GM12878 (cell line): ENCODE measurements at regions not wholly inside any gene's neighbourhood (a gene's known extent, or its start where the extent isn't known, plus 50 kb on each side); places are given as distances from the start of the nearest gene placed in this dataset.

Experiments used
- ATAC-seq: fragments of 200-7000 bp; cut with Tn5 transposase; 3 replicates; pipeline ENCODE4 v1.9.1; 2020; ENCODE audit warnings: mild to moderate bottlenecking, moderate library complexity
- BruUV-seq: library from RNA; stranded (reverse); fragments of 400-500 nt; replicated peaks from 2 replicates; lab custom pipeline; 2021; lab: Mats Ljungman, UMichigan
- CTCF ChIA-PET: fragments of 300-600 bp; sonication (Branson Sonifier 250); formaldehyde crosslinking; extraction: SDS; loops from one replicate; lab custom pipeline; 2021; ENCODE audit warnings: inconsistent platforms; lab: Yijun Ruan, JAX
- POLR2A ChIA-PET: fragments of 350-600 bp; formaldehyde crosslinking; extraction: SDS; loops from one replicate; lab custom pipeline; 2021; ENCODE audit warnings: inconsistent platforms; lab: Charles Lee
- RAD21 ChIA-PET: fragments of 300-600 bp; sonication (Branson Sonifier 250); formaldehyde crosslinking; loops from one replicate; lab custom pipeline; 2023; ENCODE audit warnings: antibody characterized with exemption; ENCODE audit not compliant: unreplicated experiment; lab: Charles Lee
- SMC1A ChIA-PET: fragments of 300-600 bp; sonication (Branson Sonifier 250); formaldehyde crosslinking; loops from one replicate; lab custom pipeline; 2023; ENCODE audit not compliant: unreplicated experiment, uncharacterized antibody; lab: Charles Lee
- DNase-seq: peaks from one replicate; pipeline ENCODE4 v3.0.0-alpha.2; 2011; ENCODE audit warnings: low read depth, low spot score
- FAIRE-seq: peaks from 3 replicates; lab custom pipeline; 2011; peaks lifted over from hg19 to GRCh38; lab: Jason Lieb, UNC
- H2AFZ ChIP-seq: 2 replicates; pipeline ENCODE4 v1.6.0; 2011; ENCODE audit warnings: low read depth, low read length, control low read depth; ENCODE audit not compliant: control insufficient read depth
- H3K27ac ChIP-seq: 2 replicates; pipeline ENCODE4 v1.5.1; 2011; ENCODE audit warnings: control low read depth; ENCODE audit not compliant: control insufficient read depth, insufficient read depth
- H3K27me3 ChIP-seq, 2 experiments: replicated peaks in 1 of 2; 2 replicates each; pipeline versions ENCODE4 v1.6.0 to v1.6.1; 2011; ENCODE audit warnings: low read length in 1 of 2; ENCODE audit not compliant: control insufficient read depth in 2 of 2, insufficient read depth in 2 of 2
- H3K36me3 ChIP-seq, 2 experiments: 2 replicates each; pipeline ENCODE4 v1.5.1; 2011; ENCODE audit warnings: low read length in 1 of 2; ENCODE audit not compliant: control insufficient read depth in 2 of 2, insufficient read depth in 2 of 2
- H3K4me1 ChIP-seq: 2 replicates; pipeline ENCODE4 v1.6.1; 2011; ENCODE audit warnings: mild to moderate bottlenecking, low read length, moderate library complexity, mixed read lengths; ENCODE audit not compliant: control insufficient read depth, insufficient read depth
- H3K4me2 ChIP-seq: 2 replicates; pipeline ENCODE4 v1.6.0; 2011; ENCODE audit warnings: control low read depth; ENCODE audit not compliant: control insufficient read depth, insufficient read depth
- H3K4me3 ChIP-seq: fragments of 200-600 bp; sonication (generic); 2 replicates; pipeline ENCODE4 v1.5.1; 2016
- H3K79me2 ChIP-seq: 2 replicates; pipeline ENCODE4 v1.6.0; 2011; ENCODE audit warnings: low read length; ENCODE audit not compliant: control insufficient read depth, insufficient read depth
- H3K9ac ChIP-seq: 2 replicates; pipeline ENCODE4 v1.8.0; 2011; ENCODE audit warnings: low read length, control low read depth, mixed read lengths; ENCODE audit not compliant: control insufficient read depth, insufficient read depth
- H3K9me3 ChIP-seq: replicated peaks from 3 replicates; pipeline ENCODE4 v1.5.1; 2011; ENCODE audit warnings: mild to moderate bottlenecking, low read length; ENCODE audit not compliant: control insufficient read depth, insufficient read depth
- H4K20me1 ChIP-seq: 2 replicates; pipeline ENCODE4 v1.6.0; 2011; ENCODE audit not compliant: control insufficient read depth, insufficient read depth
- GABPA ChIP-seq: IDR thresholded peaks from 2 replicates; pipeline ENCODE4 v1.6.1; 2014; ENCODE audit warnings: antibody characterized with exemption, low read depth, mild to moderate bottlenecking, inconsistent platforms
- HDAC2 ChIP-seq: fragments of 200-600 bp; sonication (generic); IDR thresholded peaks from 2 replicates; pipeline ENCODE4 v1.6.1; 2017
- SRF ChIP-seq, 2 experiments: IDR thresholded peaks; 2 replicates each; pipeline ENCODE4 v1.6.1; 2011; ENCODE audit warnings: low read depth in 2 of 2, low read length in 2 of 2, mild to moderate bottlenecking in 1 of 2, moderate library complexity in 1 of 2
- WGBS: methylation state at CpG from one replicate; pipeline ENCODE4 v1.1.6; 2016; ENCODE audit warnings: low lambda C conversion rate; ENCODE audit not compliant: insufficient replicate concordance, insufficient coverage; ENCODE audit errors: missing lambda C conversion rate; 5-methylcytosine and 5-hydroxymethylcytosine counted together
- in situ Hi-C: fragments of 300-500 bp; cut with MboI; formaldehyde crosslinking; loops from 9 replicates; pipeline ENCODE4 v1.14.3; 2018; ENCODE audit warnings: mixed read lengths
- intact Hi-C: fragments of 100-400 bp; cut with micrococcal nuclease; formaldehyde crosslinking; loops from one replicate; pipeline ENCODE4 v1.14.2; 2022; ENCODE audit not compliant: unreplicated experiment
- TF ChIP-seq, protein P1 (sequence below): IDR thresholded peaks from 2 replicates; pipeline ENCODE4 v1.6.1; 2012; ENCODE audit warnings: low read depth, low read length, improper control_type of control experiment

DNA sequence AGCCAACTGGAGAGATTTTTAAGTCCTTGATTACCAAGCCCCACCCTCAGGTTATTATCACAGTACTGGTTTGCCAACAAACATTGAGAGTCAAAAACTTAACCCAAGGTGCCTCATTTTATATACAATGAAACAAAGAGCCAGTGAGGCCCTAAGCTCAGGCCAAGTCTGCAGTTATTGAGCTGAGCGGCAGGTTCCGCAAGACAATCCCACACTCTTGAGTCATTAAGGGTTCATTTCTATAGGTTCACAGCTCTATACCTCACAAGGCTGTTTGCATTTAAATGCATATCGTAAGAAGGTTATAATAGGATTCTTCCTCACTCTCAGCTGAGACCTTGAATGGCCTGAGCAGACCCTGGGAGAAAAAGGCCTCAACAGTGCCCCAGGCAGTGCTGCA is 268.4 kb upstream of the RGPD4 start:
- WGBS, result 64% methylated on average over 3 of the region's 3 CpGs
- Histone ChIP-seq H4K20me1 (no peaks in the 10 kb centered on the region), H2AFZ (no peak overlapping the region), H3K27me3 (no peaks in the 10 kb centered on the region), H3K9me3 (no peaks in the 10 kb centered on the region), H3K27ac (no peak overlapping the region), H3K9ac (no peak overlapping the region), H3K79me2 (no peaks in the 10 kb centered on the region), H3K4me3 (no peak overlapping the region), H3K4me2 (no peak overlapping the region), H3K36me3 (no peaks in the 10 kb centered on the region), H3K4me1 (no peaks in the 10 kb centered on the region)
- ChIA-PET SMC1A (no interaction called here), POLR2A (no interaction called here), RAD21 (no interaction called here), CTCF (no interaction called here)
- intact Hi-C loops (no loop called here), in situ Hi-C loops (no loop called here)
- DNase-seq (no peak), ATAC-seq (no peak), FAIRE-seq (no peak)
- no TSS peak for BruUV-seq
- TF ChIP-seq HDAC2 (no peak), SRF (IDR thresholded peaks at IDR 0.05; ENCODE audit: low read depth in 2 of 2, low read length in 2 of 2) (no peak)

DNA sequence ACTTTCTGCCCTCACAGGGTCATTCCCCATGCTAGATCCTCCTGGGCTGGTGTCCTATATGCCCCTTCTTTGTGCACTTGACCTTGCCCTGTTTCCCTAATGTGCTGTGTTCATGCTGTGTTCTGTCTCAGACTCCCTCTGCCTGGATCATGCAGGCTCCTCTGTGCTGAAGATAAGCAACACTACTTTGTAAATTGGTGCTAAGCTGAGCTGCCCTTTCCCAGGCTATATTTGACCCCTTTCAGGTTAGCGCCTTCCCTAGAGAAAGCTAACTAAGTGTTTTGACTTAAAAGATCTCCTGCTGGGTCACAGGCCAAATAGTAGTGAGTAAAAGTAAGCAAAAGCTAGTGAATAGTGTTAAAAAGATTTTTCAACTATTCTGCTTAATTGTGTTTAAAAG is 257.2 kb upstream of the RGPD4 start:
- BruUV-seq, result no TSS peak
- ATAC-seq, result no peak
- H3K79me2 ChIP-seq, result no peaks in the 10 kb centered on the region
- no peaks in the 10 kb centered on the region for H3K27me3 ChIP-seq
- no peak overlapping the region for H3K4me2 ChIP-seq
- ChIA-PET POLR2A (no interaction called here), CTCF (no interaction called here), SMC1A (no interaction called here), RAD21 (no interaction called here)
- no peak overlapping the region for H3K9ac ChIP-seq
- in situ Hi-C loops, result no loop called here
- intact Hi-C loops, result no loop called here
- TF ChIP-seq, protein P1, sequence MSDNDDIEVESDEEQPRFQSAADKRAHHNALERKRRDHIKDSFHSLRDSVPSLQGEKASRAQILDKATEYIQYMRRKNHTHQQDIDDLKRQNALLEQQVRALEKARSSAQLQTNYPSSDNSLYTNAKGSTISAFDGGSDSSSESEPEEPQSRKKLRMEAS, result no peak
- TF ChIP-seq GABPA, result no peak
- no peak overlapping the region for H3K4me3 ChIP-seq
- no peak for FAIRE-seq
- WGBS, result 0% methylated on average over 1 of the region's 1 CpG
- no peaks in the 10 kb centered on the region for H4K20me1 ChIP-seq
- DNase-seq, result no peak
- no peaks in the 10 kb centered on the region for H3K4me1 ChIP-seq
- no peaks in the 10 kb centered on the region for H3K36me3 ChIP-seq
- H3K9me3 ChIP-seq, result no peaks in the 10 kb centered on the region
- H2AFZ ChIP-seq, result no peak overlapping the region
- no peak overlapping the region for H3K27ac ChIP-seq
